ENCODE measurements at regions not wholly inside any gene's neighbourhood (a gene's known extent, or its start where the extent isn't known, plus 50 kb on each side); places are given as distances from the start of the nearest gene placed in this dataset.

DNA sequence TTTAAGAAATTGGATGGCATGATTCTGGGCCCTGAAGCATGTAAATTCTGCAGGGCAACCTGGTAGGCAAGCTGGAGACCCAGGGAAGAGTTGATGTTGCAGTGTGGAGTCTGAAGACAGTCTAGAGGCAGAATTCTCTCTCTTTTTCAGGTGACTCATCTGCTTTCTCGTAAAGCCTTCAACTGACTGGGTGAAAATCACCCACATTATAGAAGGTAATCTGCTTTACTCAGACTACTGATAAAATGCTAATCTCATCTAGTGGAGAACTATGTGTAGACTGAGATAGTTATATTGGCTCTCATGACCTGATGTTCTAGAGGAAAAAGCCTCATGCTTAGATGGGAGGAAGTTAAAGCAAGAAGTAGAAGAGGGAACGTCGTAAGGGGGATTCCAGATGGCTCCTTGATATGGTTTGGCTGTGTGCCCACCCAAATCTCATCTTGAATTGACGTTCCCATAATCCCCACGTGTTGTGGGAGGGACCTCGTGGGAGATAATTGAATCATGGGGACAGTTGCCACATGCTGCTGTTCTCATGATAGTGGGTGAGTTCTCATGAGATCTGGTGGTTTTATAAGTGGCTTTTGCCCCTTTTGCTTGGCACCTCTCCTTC is 723.8 kb downstream of the BCL11B start:
- Histone ChIP-seq H3K4me3 (no peak overlapping the region), H3K9ac (ENCODE audit: low read depth in 2 of 2, low read length in 2 of 2) (no peak overlapping the region), H3K4me1 (no peaks in the 10 kb centered on the region), H3K27me3 (no peaks in the 10 kb centered on the region), H3K36me3 (no peaks in the 10 kb centered on the region), H3K27ac (no peak overlapping the region), H3K9me3 (no peaks in the 10 kb centered on the region)
- DNase-seq, result no peak
- TF ChIP-seq, protein P1, sequence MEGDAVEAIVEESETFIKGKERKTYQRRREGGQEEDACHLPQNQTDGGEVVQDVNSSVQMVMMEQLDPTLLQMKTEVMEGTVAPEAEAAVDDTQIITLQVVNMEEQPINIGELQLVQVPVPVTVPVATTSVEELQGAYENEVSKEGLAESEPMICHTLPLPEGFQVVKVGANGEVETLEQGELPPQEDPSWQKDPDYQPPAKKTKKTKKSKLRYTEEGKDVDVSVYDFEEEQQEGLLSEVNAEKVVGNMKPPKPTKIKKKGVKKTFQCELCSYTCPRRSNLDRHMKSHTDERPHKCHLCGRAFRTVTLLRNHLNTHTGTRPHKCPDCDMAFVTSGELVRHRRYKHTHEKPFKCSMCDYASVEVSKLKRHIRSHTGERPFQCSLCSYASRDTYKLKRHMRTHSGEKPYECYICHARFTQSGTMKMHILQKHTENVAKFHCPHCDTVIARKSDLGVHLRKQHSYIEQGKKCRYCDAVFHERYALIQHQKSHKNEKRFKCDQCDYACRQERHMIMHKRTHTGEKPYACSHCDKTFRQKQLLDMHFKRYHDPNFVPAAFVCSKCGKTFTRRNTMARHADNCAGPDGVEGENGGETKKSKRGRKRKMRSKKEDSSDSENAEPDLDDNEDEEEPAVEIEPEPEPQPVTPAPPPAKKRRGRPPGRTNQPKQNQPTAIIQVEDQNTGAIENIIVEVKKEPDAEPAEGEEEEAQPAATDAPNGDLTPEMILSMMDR (IDR thresholded peaks at IDR 0.05), result no peak
- intact Hi-C loops (cut with DNase I), result no loop called here

DNA sequence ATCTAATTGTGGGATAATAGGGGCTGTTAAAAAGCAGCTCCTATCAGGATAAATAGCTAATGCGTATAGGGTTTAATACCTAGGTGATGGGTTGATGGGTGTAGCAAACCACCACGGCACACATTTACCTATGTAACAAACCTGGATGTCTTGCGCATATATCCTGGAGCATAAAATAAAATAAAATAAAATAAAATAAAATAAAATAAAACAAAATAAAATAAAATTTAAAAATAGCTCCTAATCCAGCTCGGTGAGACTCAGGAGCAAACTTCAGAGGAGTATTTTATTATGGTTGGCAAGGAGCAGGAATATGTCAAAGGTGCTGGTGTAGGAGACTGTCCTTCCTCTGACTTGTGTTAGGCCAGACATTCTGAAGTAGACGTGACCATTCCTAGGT is 721.0 kb downstream of the BCL11B start:
- H3K27me3 ChIP-seq, result no peaks in the 10 kb centered on the region
- TF ChIP-seq, protein P1 (IDR thresholded peaks at IDR 0.05), result no peak
- no peaks in the 10 kb centered on the region for H3K9me3 ChIP-seq
- no peak overlapping the region for H3K9ac ChIP-seq (ENCODE audit: low read depth in 2 of 2, low read length in 2 of 2)
- intact Hi-C loops (cut with DNase I), result no loop called here
- DNase-seq, result no peak
- no peaks in the 10 kb centered on the region for H3K4me1 ChIP-seq
- H3K27ac ChIP-seq, result no peak overlapping the region
- no peaks in the 10 kb centered on the region for H3K36me3 ChIP-seq
- H3K4me3 ChIP-seq, result no peak overlapping the region

DNA sequence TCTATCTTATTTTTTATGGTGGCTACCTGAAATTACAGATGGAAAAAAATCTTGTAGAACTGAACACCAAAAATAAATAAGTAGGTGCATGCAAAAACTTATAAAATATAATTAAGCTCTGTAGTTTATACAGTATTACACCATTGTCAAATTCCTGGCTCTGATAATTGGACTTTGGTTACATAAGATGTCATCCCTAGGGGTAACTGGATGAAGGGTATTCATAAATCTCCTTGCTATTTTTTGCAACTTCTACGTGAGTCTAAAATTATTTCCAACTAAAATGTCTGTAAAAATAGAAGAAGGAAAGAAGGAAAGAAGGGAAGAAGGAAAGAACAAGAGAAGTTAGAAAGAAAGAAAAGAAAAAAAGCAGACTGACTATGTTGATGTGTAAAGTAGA is 716.6 kb downstream of the BCL11B start:
- Histone ChIP-seq H3K36me3 (no peaks in the 10 kb centered on the region), H3K9me3 (no peaks in the 10 kb centered on the region), H3K9ac (ENCODE audit: low read depth in 2 of 2, low read length in 2 of 2) (no peak overlapping the region), H3K4me3 (no peak overlapping the region), H3K27me3 (no peaks in the 10 kb centered on the region), H3K27ac (no peak overlapping the region), H3K4me1 (no peaks in the 10 kb centered on the region)
- intact Hi-C loops (cut with DNase I), result no loop called here
- TF ChIP-seq, protein P1 (IDR thresholded peaks at IDR 0.05), result no peak
- DNase-seq, result no peak

DNA sequence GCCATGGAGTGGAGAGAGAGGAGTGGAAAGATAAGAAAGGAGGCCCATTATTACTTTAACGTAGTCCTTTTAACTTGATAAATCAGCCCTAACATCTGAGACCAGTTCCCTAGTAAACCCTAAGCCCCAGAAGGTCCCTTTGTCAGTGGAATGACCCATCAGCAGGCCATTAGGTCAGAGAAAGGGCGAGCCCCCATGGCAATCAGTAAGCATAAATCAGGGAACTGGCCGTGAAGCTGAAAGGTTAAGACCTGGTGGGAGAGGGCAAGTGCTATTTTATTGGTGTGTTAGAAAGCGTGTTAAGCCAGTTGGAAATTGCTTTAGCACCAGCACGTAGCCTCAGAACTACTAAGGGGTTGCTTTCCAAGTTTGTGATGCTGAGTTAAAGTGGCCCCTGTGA is 708.0 kb downstream of the BCL11B start:
- TF ChIP-seq, protein P1 (IDR thresholded peaks at IDR 0.05), result no peak
- Histone ChIP-seq H3K27ac (no peak overlapping the region), H3K4me3 (no peak overlapping the region), H3K9me3 (no peaks in the 10 kb centered on the region), H3K9ac (ENCODE audit: low read depth in 2 of 2, low read length in 2 of 2) (no peak overlapping the region), H3K36me3 (no peaks in the 10 kb centered on the region), H3K27me3 (no peaks in the 10 kb centered on the region), H3K4me1 (no peaks in the 10 kb centered on the region)
- intact Hi-C loops (cut with DNase I), result no loop called here
- no peak for DNase-seq

DNA sequence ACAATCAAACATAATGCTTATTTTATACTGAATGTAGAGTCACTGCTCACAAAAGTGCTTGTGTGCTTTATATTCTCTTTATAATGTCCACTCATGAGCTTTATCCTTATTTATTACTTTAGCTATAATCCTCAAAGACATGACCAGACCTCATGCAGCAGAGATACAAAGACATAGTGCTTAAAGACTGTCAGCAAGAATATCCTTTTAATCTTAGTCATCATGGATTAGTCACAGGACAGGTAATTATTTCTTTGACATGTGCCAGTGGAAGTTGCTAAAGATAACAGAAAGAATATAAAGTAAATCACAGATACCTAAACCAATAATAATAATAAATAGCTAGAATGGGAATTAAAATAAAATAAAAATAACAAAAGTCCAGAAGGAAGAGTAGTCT is 707.5 kb downstream of the BCL11B start:
- TF ChIP-seq, protein P1 (IDR thresholded peaks at IDR 0.05), result no peak
- H3K4me3 ChIP-seq, result no peak overlapping the region
- no peaks in the 10 kb centered on the region for H3K4me1 ChIP-seq
- no peaks in the 10 kb centered on the region for H3K27me3 ChIP-seq
- DNase-seq, result no peak
- H3K9me3 ChIP-seq, result no peaks in the 10 kb centered on the region
- no peaks in the 10 kb centered on the region for H3K36me3 ChIP-seq
- intact Hi-C loops (cut with DNase I), result no loop called here
- no peak overlapping the region for H3K27ac ChIP-seq
- no peak overlapping the region for H3K9ac ChIP-seq (ENCODE audit: low read depth in 2 of 2, low read length in 2 of 2)

All from colonic mucosa (tissue), 4 donors.